Tibial artery (tissue), 4 donors: ENCODE measurements at regions not wholly inside any gene's neighbourhood (a gene's known extent, or its start where the extent isn't known, plus 50 kb on each side); places are given as distances from the start of the nearest gene placed in this dataset.
"Not testable (repeated sequence)": the region's sequence is repeated elsewhere in the genome, so short reads cannot be mapped to it uniquely, and the experiment has no call there.

Experiments used
- DNase-seq, 2 donors: peaks; one replicate each; pipeline ENCODE4 v3.0.0-alpha.2; 2019
- H3K27ac ChIP-seq, 2 donors: fragments of 200-600 bp; sonication (generic) in 1 of 2; 1 replicate in 1 of 2; 2 replicates in 1 of 2; pipeline ENCODE4 v1.5.1; 2018 to 2019; ENCODE audit warnings: mild to moderate bottlenecking in 1 of 2
- H3K27me3 ChIP-seq, 2 donors: fragments of 200-600 bp; sonication (generic) in 1 of 2; one replicate each; pipeline versions ENCODE4 v1.5.1 to v1.6.0; 2016 to 2019
- H3K36me3 ChIP-seq, 3 donors: fragments of 200-600 bp; sonication (generic) in 2 of 3; one replicate each; pipeline ENCODE4 v1.5.1; 2016 to 2019; ENCODE audit warnings: mild to moderate bottlenecking in 2 of 3
- H3K4me1 ChIP-seq, 4 donors: fragments of 200-600 bp; sonication (generic) in 2 of 4; 1 replicate in 3 of 4; 2 replicates in 1 of 4; pipeline ENCODE4 v1.5.1; 2016 to 2019
- H3K4me3 ChIP-seq, 2 donors: fragments of 200-600 bp; sonication (generic) in 1 of 2; 1 replicate in 1 of 2; 2 replicates in 1 of 2; pipeline ENCODE4 v1.5.1; 2018 to 2019; ENCODE audit warnings: mild to moderate bottlenecking in 2 of 2
- H3K9me3 ChIP-seq, 3 donors: fragments of 200-600 bp; sonication (generic) in 1 of 3; one replicate each; pipeline ENCODE4 v1.5.1; 2016 to 2019
- CTCF ChIP-seq, 2 experiments: fragments of 200-600 bp in 1 of 2; fragments of 450-650 bp in 1 of 2; IDR thresholded peaks; one replicate each; pipeline ENCODE4 v1.5.1; 2017 to 2019; ENCODE audit warnings: antibody characterized with exemption in 2 of 2, mild to moderate bottlenecking in 1 of 2, moderate library complexity in 1 of 2
- intact Hi-C: fragments of 100-400 bp; cut with DNase I; formaldehyde crosslinking; loops from one replicate; pipeline ENCODE4 v1.15.0; 2023; ENCODE audit warnings: low total_unique reads

DNA sequence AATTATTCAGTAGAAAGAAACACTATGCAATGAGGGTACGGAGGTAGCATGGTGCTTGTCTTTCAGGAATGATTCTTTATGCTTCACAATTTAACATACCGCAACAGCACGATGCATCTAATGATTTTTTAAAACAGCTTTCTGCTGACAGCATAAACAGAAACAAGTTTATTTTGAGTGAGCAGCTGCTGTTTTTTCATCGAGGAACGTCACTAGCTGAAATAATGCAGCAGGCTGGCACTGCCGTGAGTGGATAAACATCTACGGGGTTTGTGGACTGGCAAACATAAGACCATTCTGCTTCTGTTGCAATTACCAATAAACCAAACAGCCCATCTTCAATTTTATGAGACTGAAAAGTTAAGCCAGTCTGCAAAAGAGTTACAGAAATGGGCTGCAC lies 871.8 kb downstream of the RPS29 start:
- Histone ChIP-seq H3K27me3 (no peaks in the 10 kb centered on the region), H3K9me3 (no peaks in the 10 kb centered on the region), H3K4me3 (no peak overlapping the region), H3K36me3 (no peaks in the 10 kb centered on the region), H3K27ac (no peak overlapping the region), H3K4me1 (peaks cover 0 to 4% (median 0%) of the 10 kb centered on the region in 4 donors)
- no peak for DNase-seq
- intact Hi-C loops, result no loop called here
- no peak for TF ChIP-seq CTCF (IDR thresholded peaks at IDR 0.05)

- no peak for TF ChIP-seq CTCF (IDR thresholded peaks at IDR 0.05)
- Histone ChIP-seq H3K27ac (no peak overlapping the region), H3K27me3 (no peaks in the 10 kb centered on the region), H3K4me1 (no peaks in the 10 kb centered on the region), H3K36me3 (no peaks in the 10 kb centered on the region), H3K9me3 (no peaks in the 10 kb centered on the region), H3K4me3 (no peak overlapping the region)
- intact Hi-C loops, result no loop called here
- DNase-seq, result no peak
These were observed 876.0 kb downstream of the RPS29 start for GRCh38 chr14:48710133-48710532.

DNA sequence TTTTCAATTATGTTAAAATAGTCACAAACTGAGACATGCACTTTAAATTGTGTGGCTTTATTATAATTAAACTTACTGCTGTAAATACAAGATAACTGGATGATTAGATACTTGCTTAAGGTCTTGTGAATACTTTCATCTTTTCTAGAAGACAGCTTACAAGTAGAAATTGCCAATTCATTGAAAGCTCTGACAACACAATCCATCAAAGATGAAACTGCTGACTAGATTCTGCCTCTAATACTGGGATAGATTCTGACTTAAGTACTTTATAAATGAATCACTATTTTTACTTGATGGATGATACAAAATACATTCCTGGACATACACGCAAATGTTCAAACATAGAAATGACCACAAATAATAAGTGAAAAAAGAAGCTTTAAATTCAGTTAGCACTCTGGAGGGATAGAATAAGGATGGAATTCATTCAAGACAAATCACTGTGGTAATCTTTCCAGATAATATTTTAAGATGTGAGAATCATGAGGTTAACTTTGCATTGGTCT lies 876.8 kb downstream of the RPS29 start:
- TF ChIP-seq CTCF (IDR thresholded peaks at IDR 0.05), result no peak
- no peaks in the 10 kb centered on the region for H3K4me1 ChIP-seq
- intact Hi-C loops, result no loop called here

GRCh38 chr14:48704639-48705038 lies 881.5 kb downstream of the RPS29 start:
- Histone ChIP-seq H3K9me3 (no peaks in the 10 kb centered on the region), H3K36me3 (no peaks in the 10 kb centered on the region), H3K4me1 (peaks cover 0 to 9% (median 0%) of the 10 kb centered on the region in 4 donors), H3K27me3 (no peaks in the 10 kb centered on the region), H3K27ac (no peak overlapping the region), H3K4me3 (no peak overlapping the region)
- no peak for TF ChIP-seq CTCF (IDR thresholded peaks at IDR 0.05)
- intact Hi-C loops, result no loop called here
- no peak for DNase-seq

More for the DNA sequence above, 876.8 kb downstream of the RPS29 start:
- H3K27me3 ChIP-seq, result no peaks in the 10 kb centered on the region
- no peaks in the 10 kb centered on the region for H3K9me3 ChIP-seq
- no peak overlapping the region for H3K4me3 ChIP-seq
- DNase-seq, result no peak
- H3K27ac ChIP-seq, result no peak overlapping the region
- H3K36me3 ChIP-seq, result no peaks in the 10 kb centered on the region

GRCh38 chr14:48703728-48704467 lies 882.3 kb downstream of the RPS29 start:
- no peaks in the 10 kb centered on the region for H3K27me3 ChIP-seq
- DNase-seq, result no peak
- peaks cover 0 to 9% (median 0%) of the 10 kb centered on the region in 4 donors for H3K4me1 ChIP-seq
- no peaks in the 10 kb centered on the region for H3K9me3 ChIP-seq
- intact Hi-C loops, result no loop called here
- no peaks in the 10 kb centered on the region for H3K36me3 ChIP-seq
- H3K4me3 ChIP-seq, result no peak overlapping the region
- H3K27ac ChIP-seq, result no peak overlapping the region
- no peak for TF ChIP-seq CTCF (IDR thresholded peaks at IDR 0.05)

GRCh38 chr14:48697362-48697761 lies 888.8 kb downstream of the RPS29 start:
- H3K4me1 ChIP-seq, H3K27ac ChIP-seq, H3K9me3 ChIP-seq, H3K36me3 ChIP-seq, intact Hi-C loops, H3K4me3 ChIP-seq, H3K27me3 ChIP-seq, DNase-seq: not testable (repeated sequence)
